HepG2 (cell line): ENCODE measurements at regions not wholly inside any gene's neighbourhood (a gene's known extent, or its start where the extent isn't known, plus 50 kb on each side); places are given as distances from the start of the nearest gene placed in this dataset.

Source experiments
- ATAC-seq: fragments of 200-7000 bp; cut with Tn5 transposase; 3 replicates; pipeline ENCODE4 v1.9.1; 2020; ENCODE audit warnings: mild to moderate bottlenecking, moderate library complexity
- BruUV-seq: library from RNA; stranded (reverse); fragments of 400-500 nt; replicated peaks from 2 replicates; lab custom pipeline; 2021; lab: Mats Ljungman, UMichigan
- CTCF ChIA-PET: fragments of 300-600 bp; formaldehyde crosslinking; extraction: SDS; loops from one replicate; lab custom pipeline; 2021; ENCODE audit warnings: low total read pairs, inconsistent platforms, low intra/inter-chr PET ratio; lab: Yijun Ruan, JAX
- POLR2A ChIA-PET: fragments of 350-600 bp; sonication (Branson Sonifier 250); formaldehyde crosslinking; loops from one replicate; lab custom pipeline; 2020; ENCODE audit warnings: antibody characterized with exemption, inconsistent platforms; lab: Yijun Ruan, JAX
- DNase-seq: peaks from one replicate; pipeline ENCODE4 v3.0.0-alpha.2; 2015; ENCODE audit warnings: low spot score
- FAIRE-seq: peaks from 3 replicates; lab custom pipeline; 2011; peaks lifted over from hg19 to GRCh38; lab: Jason Lieb, UNC
- H2AFZ ChIP-seq: one replicate; pipeline ENCODE4 v1.6.1; 2011; ENCODE audit warnings: low read length, inconsistent platforms
- H3K27ac ChIP-seq: fragments of 300-600 bp; 3 replicates; pipeline ENCODE4 v1.8.0; 2011; ENCODE audit warnings: mixed run types, mild to moderate bottlenecking, mixed read lengths, low read length, inconsistent platforms; ENCODE audit not compliant: insufficient read depth; ENCODE audit errors: extremely low read length
- H3K27me3 ChIP-seq, 2 experiments: fragments of 200-600 bp in 1 of 2; 2 replicates in 1 of 2; 3 replicates in 1 of 2; pipeline versions ENCODE4 v1.6.0 to v1.8.0; 2011; ENCODE audit warnings: low read length in 2 of 2, mild to moderate bottlenecking in 2 of 2, moderate library complexity in 2 of 2, inconsistent platforms in 1 of 2; ENCODE audit not compliant: insufficient read depth in 2 of 2, control insufficient read depth in 1 of 2
- H3K36me3 ChIP-seq, 2 experiments: fragments of 200-600 bp in 1 of 2; replicated peaks in 1 of 2; 2 replicates in 1 of 2; 3 replicates in 1 of 2; pipeline versions ENCODE4 v1.5.1 to v1.8.0; 2011; ENCODE audit warnings: low read length in 2 of 2, inconsistent platforms in 1 of 2; ENCODE audit not compliant: insufficient read depth in 2 of 2, control insufficient read depth in 1 of 2
- H3K4me1 ChIP-seq: 2 replicates; pipeline ENCODE4 v1.5.1; 2012; ENCODE audit warnings: low read length, inconsistent platforms; ENCODE audit not compliant: insufficient read depth
- H3K4me2 ChIP-seq: 2 replicates; pipeline ENCODE4 v1.6.0; 2011; ENCODE audit warnings: low read depth, low read length, inconsistent platforms
- H3K4me3 ChIP-seq, 3 experiments: fragments of 200-600 bp in 1 of 3; sonication (generic), shearing (Covaris generic) in 1 of 3; replicated peaks in 1 of 3; 2 replicates each; pipeline ENCODE4 v1.5.1; 2011 to 2016; ENCODE audit warnings: low read length in 3 of 3, inconsistent platforms in 2 of 3, low read depth in 2 of 3, mild to moderate bottlenecking in 2 of 3, control low read depth in 1 of 3, mixed read lengths in 1 of 3; ENCODE audit not compliant: insufficient read depth in 1 of 3
- H3K79me2 ChIP-seq: one replicate; pipeline ENCODE4 v1.6.1; 2011; ENCODE audit warnings: low read length, inconsistent platforms; ENCODE audit not compliant: insufficient read depth
- H3K9ac ChIP-seq: 2 replicates; pipeline ENCODE4 v1.6.0; 2011; ENCODE audit warnings: mild to moderate bottlenecking, low read depth, low read length, inconsistent platforms; ENCODE audit not compliant: insufficient read depth
- H3K9me3 ChIP-seq: 2 replicates; pipeline ENCODE4 v1.5.1; 2012; ENCODE audit warnings: mild to moderate bottlenecking, low read length
- H4K20me1 ChIP-seq: 2 replicates; pipeline ENCODE4 v1.6.0; 2011; ENCODE audit warnings: inconsistent platforms, mild to moderate bottlenecking, low read length, moderate library complexity; ENCODE audit not compliant: insufficient read depth
- GABPB1 ChIP-seq: IDR thresholded peaks from 2 replicates; pipeline ENCODE4 v1.6.1; 2016; ENCODE audit warnings: mild to moderate bottlenecking, missing genetic modification reagents, moderate library complexity, missing compliant biosample characterization
- GTF2F1 ChIP-seq: fragments of 150-350 bp; IDR thresholded peaks from 2 replicates; pipeline ENCODE4 v1.6.1; 2014; ENCODE audit warnings: low read length
- HMGA1 ChIP-seq: sonication (generic); formaldehyde crosslinking; conservative IDR thresholded peaks from 2 replicates; pipeline ENCODE4 v1.4.0; 2020; ENCODE audit warnings: missing genetic modification reagents
- HOXA5 ChIP-seq: sonication (generic); formaldehyde crosslinking; IDR thresholded peaks from 2 replicates; pipeline ENCODE4 v1.4.0; 2020; ENCODE audit warnings: missing genetic modification reagents
- HOXA7 ChIP-seq: sonication (generic); formaldehyde crosslinking; IDR thresholded peaks from 2 replicates; pipeline ENCODE4 v1.8.1; 2022; ENCODE audit warnings: mild to moderate bottlenecking, missing genetic modification reagents, moderate library complexity
- KDM1A ChIP-seq: IDR thresholded peaks from 2 replicates; pipeline ENCODE4 v1.6.1; 2016; ENCODE audit warnings: missing compliant biosample characterization
- NR3C1 ChIP-seq: sonication (generic); formaldehyde crosslinking; IDR thresholded peaks from 2 replicates; pipeline ENCODE4 v1.4.0; 2020; ENCODE audit warnings: missing genetic modification reagents
- PCBP1 ChIP-seq: fragments of 200-400 bp; formaldehyde crosslinking; IDR thresholded peaks from 2 replicates; pipeline ENCODE4 v1.6.1; 2017; ENCODE audit warnings: mild to moderate bottlenecking, low read depth, low read length, borderline replicate concordance
- U2AF2 ChIP-seq: fragments of 200-400 bp; formaldehyde crosslinking; IDR thresholded peaks from 2 replicates; pipeline ENCODE4 v1.6.1; 2017; ENCODE audit warnings: low read depth, mild to moderate bottlenecking, low read length
- ZNF235 ChIP-seq: sonication (generic); formaldehyde crosslinking; IDR thresholded peaks from 2 replicates; pipeline ENCODE4 v1.8.1; 2023; ENCODE audit warnings: mild to moderate bottlenecking, missing genetic modification reagents, borderline replicate concordance
- ZNF510 ChIP-seq: sonication (generic); formaldehyde crosslinking; IDR thresholded peaks from 2 replicates; pipeline ENCODE4 v1.4.0; 2020; ENCODE audit warnings: low read depth, mild to moderate bottlenecking, missing genetic modification reagents
- ZNF530 ChIP-seq: sonication (generic); formaldehyde crosslinking; IDR thresholded peaks from 2 replicates; pipeline ENCODE4 v1.5.0; 2020; ENCODE audit warnings: low read depth, mild to moderate bottlenecking, missing genetic modification reagents
- ZNF619 ChIP-seq: sonication (generic); formaldehyde crosslinking; IDR thresholded peaks from 2 replicates; pipeline ENCODE4 v1.4.0; 2020; ENCODE audit warnings: mild to moderate bottlenecking, missing genetic modification reagents
- ZNF800 ChIP-seq: sonication (generic); formaldehyde crosslinking; IDR thresholded peaks from 2 replicates; pipeline ENCODE4 v1.4.0; 2020; ENCODE audit warnings: missing genetic modification reagents
- WGBS: methylation state at CpG from one replicate; pipeline ENCODE4 v1.1.6; 2017; ENCODE audit warnings: low lambda C conversion rate; 5-methylcytosine and 5-hydroxymethylcytosine counted together
- in situ Hi-C: cut with HindIII; loops from 2 replicates; pipeline ENCODE4 v1.10.0; 2017; ENCODE audit warnings: low pct_unique_long_range_greater_than_20kb; ENCODE audit not compliant: extremely low pct_ligation_motif_present
- intact Hi-C: fragments of 100-400 bp; cut with micrococcal nuclease; formaldehyde crosslinking; loops from one replicate; pipeline ENCODE4 v1.10.0; 2022; ENCODE audit not compliant: unreplicated experiment

GRCh38 chr10:113402602-113403001 lies 150.3 kb upstream of the HABP2 start:
- BruUV-seq = no TSS peak
- Histone ChIP-seq H3K27me3 (peaks cover 2 to 28% of the 10 kb centered on the region in 2 experiments; a peak in 3 of 5 replicates), H3K9me3 (no peaks in the 10 kb centered on the region), H3K4me1 (no peaks in the 10 kb centered on the region), H3K27ac (no peak overlapping the region), H2AFZ (no peak overlapping the region), H3K4me2 (no peak overlapping the region), H3K9ac (no peak overlapping the region), H3K36me3 (no peaks in the 10 kb centered on the region), H3K79me2 (no peaks in the 10 kb centered on the region), H4K20me1 (no peaks in the 10 kb centered on the region), H3K4me3 (no peak overlapping the region)
- intact Hi-C loops = no loop called here
- CTCF ChIA-PET = no interaction called here
- DNase-seq = no peak
- in situ Hi-C loops = no loop called here
- ATAC-seq = no peak
- WGBS = 3% methylated on average over 3 of the region's 3 CpGs
- POLR2A ChIA-PET = no interaction called here
- FAIRE-seq = no peak
- TF ChIP-seq ZNF619 (CRISPR knock-in tag) (no peak), HOXA7 (CRISPR knock-in tag) (no peak), GABPB1 (no peak), ZNF510 (CRISPR knock-in tag) (no peak), ZNF235 (CRISPR knock-in tag) (no peak), NR3C1 (CRISPR knock-in tag) (no peak), ZNF530 (CRISPR knock-in tag) (no peak), U2AF2 (no peak), ZNF800 (no peak), PCBP1 (no peak), HOXA5 (no peak), KDM1A (CRISPR knock-in tag) (no peak), HMGA1 (no peak), GTF2F1 (no peak)
